Ishikawa (cell line): ENCODE measurements at regions not wholly inside any gene's neighbourhood (a gene's known extent, or its start where the extent isn't known, plus 50 kb on each side); places are given as distances from the start of the nearest gene placed in this dataset.

Experiments
- EGR1 ChIP-seq: IDR thresholded peaks from 2 replicates; pipeline ENCODE4 v1.6.1; 2012
- FOXM1 ChIP-seq: IDR thresholded peaks from 2 replicates; pipeline ENCODE4 v1.6.1; 2012; ENCODE audit warnings: low read depth, borderline replicate concordance
- RAD21 ChIP-seq: IDR thresholded peaks from 2 replicates; pipeline ENCODE4 v1.6.1; 2012; ENCODE audit warnings: low read depth
- TAF1 ChIP-seq: IDR thresholded peaks from 2 replicates; pipeline ENCODE4 v1.6.1; 2012; ENCODE audit warnings: low read depth, mild to moderate bottlenecking
- TCF12 ChIP-seq: IDR thresholded peaks from 2 replicates; pipeline ENCODE4 v1.6.1; 2012; ENCODE audit warnings: low read depth
- YY1 ChIP-seq: IDR thresholded peaks from 2 replicates; pipeline ENCODE4 v1.6.1; 2012; ENCODE audit warnings: low read depth
- ZBTB7A ChIP-seq: IDR thresholded peaks from 2 replicates; pipeline ENCODE4 v1.6.1; 2012; ENCODE audit warnings: low read depth
- TF ChIP-seq, protein P1 (sequence below): IDR thresholded peaks from 2 replicates; pipeline ENCODE4 v1.6.1; 2012
- TF ChIP-seq, protein P2 (sequence below): IDR thresholded peaks from 2 replicates; pipeline ENCODE4 v1.6.1; 2012

DNA sequence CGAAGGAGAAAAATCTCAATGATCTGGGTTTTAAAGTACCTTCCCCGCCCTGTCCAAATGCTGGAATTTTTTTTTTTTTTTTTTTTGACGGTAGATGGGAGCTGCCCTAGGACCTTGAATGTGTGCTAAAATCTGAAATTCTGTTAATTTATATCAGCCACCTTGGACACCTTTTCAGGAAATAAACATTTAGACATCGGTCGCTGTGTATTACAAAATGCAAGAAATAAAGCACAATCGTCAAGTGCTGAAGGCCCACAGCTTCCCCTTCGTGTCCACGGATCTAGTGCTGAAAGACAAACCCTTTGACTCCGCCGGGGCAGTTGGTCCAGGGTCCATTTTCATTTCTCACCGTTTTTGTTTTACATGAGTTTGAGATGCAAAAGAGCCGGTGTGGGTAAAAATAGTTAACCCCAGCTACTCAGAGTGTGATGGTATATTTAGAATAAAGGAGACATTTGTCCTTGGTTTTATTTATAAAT lies 90.2 kb upstream of the CHD2 start:
- no peak for TF ChIP-seq TAF1
- no peak for TF ChIP-seq FOXM1
- TF ChIP-seq ZBTB7A = no peak
- TF ChIP-seq, protein P1, sequence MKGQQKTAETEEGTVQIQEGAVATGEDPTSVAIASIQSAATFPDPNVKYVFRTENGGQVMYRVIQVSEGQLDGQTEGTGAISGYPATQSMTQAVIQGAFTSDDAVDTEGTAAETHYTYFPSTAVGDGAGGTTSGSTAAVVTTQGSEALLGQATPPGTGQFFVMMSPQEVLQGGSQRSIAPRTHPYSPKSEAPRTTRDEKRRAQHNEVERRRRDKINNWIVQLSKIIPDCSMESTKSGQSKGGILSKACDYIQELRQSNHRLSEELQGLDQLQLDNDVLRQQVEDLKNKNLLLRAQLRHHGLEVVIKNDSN = no peak
- TF ChIP-seq, protein P2, sequence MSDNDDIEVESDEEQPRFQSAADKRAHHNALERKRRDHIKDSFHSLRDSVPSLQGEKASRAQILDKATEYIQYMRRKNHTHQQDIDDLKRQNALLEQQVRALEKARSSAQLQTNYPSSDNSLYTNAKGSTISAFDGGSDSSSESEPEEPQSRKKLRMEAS = no peak
- no peak for TF ChIP-seq EGR1
- TF ChIP-seq TCF12 = no peak
- no peak for TF ChIP-seq YY1
- no peak for TF ChIP-seq RAD21
